Endothelial cell of umbilical vein (primary cell): ENCODE measurements at regions not wholly inside any gene's neighbourhood (a gene's known extent, or its start where the extent isn't known, plus 50 kb on each side); places are given as distances from the start of the nearest gene placed in this dataset.

Source experiments
- BruUV-seq: library from RNA; stranded (reverse); fragments of 400-500 nt; replicated peaks from 2 replicates; lab custom pipeline; 2021; lab: Mats Ljungman, UMichigan
- CTCF ChIA-PET: fragments of 300-600, 350-600 bp; sonication (Branson Sonifier 250); formaldehyde crosslinking; loops from one replicate; lab custom pipeline; 2021; ENCODE audit warnings: antibody characterized with exemption, inconsistent platforms; lab: Charles Lee
- POLR2A ChIA-PET: fragments of 300-600, 350-600 bp; sonication (Branson Sonifier 250); formaldehyde crosslinking; loops from one replicate; lab custom pipeline; 2021; ENCODE audit warnings: antibody characterized with exemption, inconsistent platforms; lab: Charles Lee
- DNase-seq: peaks from one replicate; pipeline ENCODE4 v3.0.0-alpha.2; 2011; ENCODE audit warnings: low read depth, low spot score
- FAIRE-seq: peaks from 2 replicates; lab custom pipeline; 2011; peaks lifted over from hg19 to GRCh38; lab: Jason Lieb, UNC
- H2AFZ ChIP-seq: 2 replicates; pipeline ENCODE4 v1.6.0; 2012; ENCODE audit warnings: low read depth, low read length, control low read depth, inconsistent platforms
- H3K27ac ChIP-seq: 2 replicates; pipeline ENCODE4 v1.5.1; 2011; ENCODE audit warnings: low read depth, mild to moderate bottlenecking, control low read depth, low read length, moderate library complexity; ENCODE audit not compliant: insufficient read depth
- H3K27me3 ChIP-seq, 2 experiments: 2 replicates each; pipeline versions ENCODE4 v1.6.0 to v1.6.1; 2011; ENCODE audit warnings: low read length in 2 of 2, mixed read lengths in 1 of 2; ENCODE audit not compliant: control insufficient read depth in 2 of 2, insufficient read depth in 2 of 2
- H3K36me3 ChIP-seq, 2 experiments: 2 replicates in 1 of 2; 3 replicates in 1 of 2; pipeline ENCODE4 v1.5.1; 2011; ENCODE audit warnings: low read length in 2 of 2, mild to moderate bottlenecking in 1 of 2, moderate library complexity in 1 of 2; ENCODE audit not compliant: control insufficient read depth in 2 of 2, insufficient read depth in 2 of 2; ENCODE audit errors: extremely low read depth in 1 of 2
- H3K4me1 ChIP-seq: 3 replicates; pipeline ENCODE4 v1.5.1; 2011; ENCODE audit warnings: mild to moderate bottlenecking, low read length; ENCODE audit not compliant: control insufficient read depth, insufficient read depth; ENCODE audit errors: extremely low read depth
- H3K4me2 ChIP-seq: 2 replicates; pipeline ENCODE4 v1.6.1; 2011; ENCODE audit warnings: low read length, control low read depth, mixed read lengths; ENCODE audit not compliant: insufficient read depth
- H3K4me3 ChIP-seq, 3 experiments: fragments of 200-600 bp in 1 of 3; sonication (generic), shearing (Covaris generic) in 1 of 3; replicated peaks in 1 of 3; 2 replicates each; pipeline ENCODE4 v1.5.1; 2011 to 2016; ENCODE audit warnings: control low read depth in 3 of 3, low read length in 3 of 3, mild to moderate bottlenecking in 2 of 3, inconsistent platforms in 1 of 3, low read depth in 1 of 3, moderate library complexity in 1 of 3; ENCODE audit not compliant: insufficient read depth in 1 of 3
- H3K79me2 ChIP-seq: 2 replicates; pipeline ENCODE4 v1.6.0; 2012; ENCODE audit warnings: low read length, inconsistent platforms; ENCODE audit not compliant: control insufficient read depth, insufficient read depth
- H3K9ac ChIP-seq: replicated peaks from 2 replicates; pipeline ENCODE3; 2011; ENCODE audit warnings: low read length, control low read depth; ENCODE audit not compliant: insufficient read depth; ENCODE audit errors: extremely low read depth
- H3K9me1 ChIP-seq: replicated peaks from 3 replicates; pipeline ENCODE4 v1.6.0; 2011; ENCODE audit warnings: mild to moderate bottlenecking, low read length; ENCODE audit not compliant: control insufficient read depth, insufficient read depth; ENCODE audit errors: extremely low read depth
- H3K9me3 ChIP-seq: replicated peaks from 2 replicates; pipeline ENCODE4 v1.5.1; 2012; ENCODE audit warnings: low read length, inconsistent platforms; ENCODE audit not compliant: control insufficient read depth, insufficient read depth
- H4K20me1 ChIP-seq: replicated peaks from 2 replicates; pipeline ENCODE3; 2011; ENCODE audit warnings: mild to moderate bottlenecking, low read length; ENCODE audit not compliant: control insufficient read depth, insufficient read depth; ENCODE audit errors: extremely low read depth
- EZH2 ChIP-seq: IDR thresholded peaks from 2 replicates; pipeline ENCODE4 v1.6.1; 2012; ENCODE audit warnings: borderline replicate concordance, low read depth, mild to moderate bottlenecking, moderate library complexity, low read length, inconsistent platforms; ENCODE audit not compliant: severe bottlenecking
- FOS ChIP-seq: IDR thresholded peaks from 2 replicates; pipeline ENCODE4 v1.6.1; 2011; ENCODE audit warnings: mild to moderate bottlenecking, low read length, moderate library complexity, borderline replicate concordance; ENCODE audit not compliant: insufficient read depth
- GATA2 ChIP-seq: IDR thresholded peaks from 2 replicates; pipeline ENCODE4 v1.7.0; 2011; ENCODE audit warnings: low read depth, mild to moderate bottlenecking, moderate library complexity, mixed read lengths, low read length; ENCODE audit not compliant: insufficient read length, insufficient read depth
- JUN ChIP-seq: IDR thresholded peaks from 2 replicates; pipeline ENCODE4 v1.6.1; 2011; ENCODE audit warnings: borderline replicate concordance, low read depth; ENCODE audit not compliant: insufficient read length, insufficient read depth
- MYC ChIP-seq: IDR thresholded peaks from one replicate; pipeline ENCODE4 v1.6.1; 2011; ENCODE audit warnings: mild to moderate bottlenecking, low read depth, low read length
- POLR2A ChIP-seq: IDR thresholded peaks from 2 replicates; pipeline ENCODE4 v1.6.1; 2012; ENCODE audit warnings: low read depth, mild to moderate bottlenecking, control low read depth, low read length
- POLR2AphosphoS5 ChIP-seq: IDR thresholded peaks from 2 replicates; pipeline ENCODE4 v1.6.1; 2012; ENCODE audit warnings: low read depth, mild to moderate bottlenecking, control low read depth, low read length, moderate library complexity; ENCODE audit not compliant: insufficient read depth
- dilution Hi-C: fragments of 300-500 bp; cut with MboI; formaldehyde crosslinking; loops from one replicate; pipeline ENCODE4 v1.15.0; 2019; ENCODE audit warnings: low sequenced_read_pairs; ENCODE audit not compliant: extremely low pct_ligation_motif_present
- intact Hi-C: fragments of 100-400 bp; cut with micrococcal nuclease; formaldehyde crosslinking; loops from one replicate; pipeline ENCODE4 v1.10.0; 2022
- TF ChIP-seq, protein P1 (sequence below): IDR thresholded peaks from 2 replicates; pipeline ENCODE4 v1.6.1; 2011; ENCODE audit not compliant: insufficient read depth, insufficient read length
- TF ChIP-seq, protein P2 (sequence below), 2 donors: IDR thresholded peaks; 1 replicate in 1 of 2; 2 replicates in 1 of 2; pipeline ENCODE4 v1.5.1; 2011; ENCODE audit warnings: low read length in 2 of 2, mild to moderate bottlenecking in 2 of 2, moderate library complexity in 2 of 2, control low read depth in 1 of 2, inconsistent platforms in 1 of 2, low read depth in 1 of 2; ENCODE audit not compliant: insufficient read depth in 1 of 2; ENCODE audit errors: extremely low read depth in 1 of 2

DNA sequence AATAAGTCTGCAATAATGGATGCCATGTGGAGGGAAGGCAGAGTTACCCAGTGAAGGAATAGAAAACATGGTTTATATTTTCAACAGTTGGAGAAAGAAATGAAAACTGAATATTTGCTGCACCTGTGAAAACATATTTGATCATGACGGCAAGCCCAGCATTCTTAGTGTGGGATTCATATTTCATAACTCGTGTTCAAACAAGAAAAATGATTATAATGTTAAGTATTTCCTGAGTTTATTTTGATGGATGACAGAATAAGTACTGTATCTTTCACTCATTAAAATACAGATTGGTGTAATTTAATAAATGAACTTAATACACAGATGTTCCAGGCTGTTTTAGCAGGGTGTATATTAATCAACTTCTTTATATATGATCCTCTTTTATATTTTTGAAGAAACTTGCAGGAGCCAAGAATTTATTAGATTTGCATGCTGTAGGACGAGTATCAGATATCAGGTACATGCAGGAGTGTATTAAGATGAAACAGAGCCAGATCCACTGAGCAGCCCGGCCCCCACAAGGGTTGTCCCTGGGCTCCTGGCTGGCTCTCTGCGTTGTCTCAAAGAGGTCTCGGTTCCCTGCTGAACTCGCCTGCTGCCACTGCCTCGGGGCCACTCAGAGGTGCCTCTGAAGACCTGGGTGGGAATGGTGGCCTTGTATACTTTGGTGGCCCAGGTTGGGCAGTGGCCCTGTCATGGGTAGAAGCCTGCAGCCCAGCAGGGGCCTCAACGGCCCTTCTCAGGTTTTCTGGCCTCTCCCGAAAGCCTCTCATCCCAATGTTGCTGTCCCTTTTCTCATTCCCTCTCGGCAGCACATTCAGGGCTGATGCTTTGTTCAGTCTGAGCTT, 95.0 kb upstream of the LDAH start:
- H3K9me3 ChIP-seq: no peaks in the 10 kb centered on the region
- no peaks in the 10 kb centered on the region for H3K4me1 ChIP-seq
- H3K4me3 ChIP-seq: no peak overlapping the region
- no peaks in the 10 kb centered on the region for H3K79me2 ChIP-seq
- intact Hi-C loops: loop anchor here (5.0 kb wide), 1 partner anchor 236 kb away; no protein-coding TSS in a partner anchor
- no peaks in the 10 kb centered on the region for H3K36me3 ChIP-seq
- no peak overlapping the region for H3K9ac ChIP-seq
- H3K27me3 ChIP-seq: no peaks in the 10 kb centered on the region
- H3K9me1 ChIP-seq: no peaks in the 10 kb centered on the region
- peak; percentile 66 for DNase-seq
- TF ChIP-seq, protein P1, sequence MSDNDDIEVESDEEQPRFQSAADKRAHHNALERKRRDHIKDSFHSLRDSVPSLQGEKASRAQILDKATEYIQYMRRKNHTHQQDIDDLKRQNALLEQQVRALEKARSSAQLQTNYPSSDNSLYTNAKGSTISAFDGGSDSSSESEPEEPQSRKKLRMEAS: no peak
- TF ChIP-seq POLR2A (no peak), POLR2AphosphoS5 (no peak), GATA2 (no peak), EZH2 (no peak), MYC (no peak), JUN (no peak), FOS (no peak)
- TF ChIP-seq, protein P2, sequence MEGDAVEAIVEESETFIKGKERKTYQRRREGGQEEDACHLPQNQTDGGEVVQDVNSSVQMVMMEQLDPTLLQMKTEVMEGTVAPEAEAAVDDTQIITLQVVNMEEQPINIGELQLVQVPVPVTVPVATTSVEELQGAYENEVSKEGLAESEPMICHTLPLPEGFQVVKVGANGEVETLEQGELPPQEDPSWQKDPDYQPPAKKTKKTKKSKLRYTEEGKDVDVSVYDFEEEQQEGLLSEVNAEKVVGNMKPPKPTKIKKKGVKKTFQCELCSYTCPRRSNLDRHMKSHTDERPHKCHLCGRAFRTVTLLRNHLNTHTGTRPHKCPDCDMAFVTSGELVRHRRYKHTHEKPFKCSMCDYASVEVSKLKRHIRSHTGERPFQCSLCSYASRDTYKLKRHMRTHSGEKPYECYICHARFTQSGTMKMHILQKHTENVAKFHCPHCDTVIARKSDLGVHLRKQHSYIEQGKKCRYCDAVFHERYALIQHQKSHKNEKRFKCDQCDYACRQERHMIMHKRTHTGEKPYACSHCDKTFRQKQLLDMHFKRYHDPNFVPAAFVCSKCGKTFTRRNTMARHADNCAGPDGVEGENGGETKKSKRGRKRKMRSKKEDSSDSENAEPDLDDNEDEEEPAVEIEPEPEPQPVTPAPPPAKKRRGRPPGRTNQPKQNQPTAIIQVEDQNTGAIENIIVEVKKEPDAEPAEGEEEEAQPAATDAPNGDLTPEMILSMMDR (IDR thresholded peaks at IDR 0.05; ENCODE audit: extremely low read depth in 1 of 2, insufficient read depth in 1 of 2, low read depth in 1 of 2, low read length in 2 of 2): no peak
- no TSS peak for BruUV-seq
- dilution Hi-C loops: no loop called here
- ChIA-PET CTCF (interaction anchor here (1.2 to 5.1 kb wide), 3 partner anchors 15 to 257 kb away, joined by 3 to 21 read pairs (median 7); no protein-coding TSS in a partner anchor), POLR2A (no interaction called here)
- H3K4me2 ChIP-seq: no peak overlapping the region
- no peak overlapping the region for H2AFZ ChIP-seq
- peak; percentile 44 for FAIRE-seq
- H4K20me1 ChIP-seq: no peaks in the 10 kb centered on the region
- no peak overlapping the region for H3K27ac ChIP-seq
